ENCODE measurements at regions not wholly inside any gene's neighbourhood (a gene's known extent, or its start where the extent isn't known, plus 50 kb on each side); places are given as distances from the start of the nearest gene placed in this dataset.

DNA sequence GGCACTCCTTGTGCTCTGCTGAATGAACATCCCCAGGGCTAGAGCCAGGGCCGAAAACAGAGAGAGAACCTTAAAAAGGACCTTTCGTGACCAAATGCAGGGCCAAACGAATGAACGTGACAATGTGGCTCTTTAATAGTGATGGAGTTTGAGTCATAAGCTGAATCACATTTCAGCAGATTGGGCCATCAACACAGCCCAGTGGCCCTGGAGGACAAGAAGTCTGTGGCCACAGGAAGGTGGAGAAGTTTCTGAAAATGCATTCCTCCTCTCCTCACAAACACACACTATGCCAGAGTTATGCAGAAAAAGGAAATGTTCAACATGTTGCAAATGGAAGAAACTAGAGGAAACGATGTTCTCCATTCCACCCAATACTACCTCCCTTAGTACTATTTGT is 415.8 kb downstream of the HRH4 start:
- DNase-seq: no peak

DNA sequence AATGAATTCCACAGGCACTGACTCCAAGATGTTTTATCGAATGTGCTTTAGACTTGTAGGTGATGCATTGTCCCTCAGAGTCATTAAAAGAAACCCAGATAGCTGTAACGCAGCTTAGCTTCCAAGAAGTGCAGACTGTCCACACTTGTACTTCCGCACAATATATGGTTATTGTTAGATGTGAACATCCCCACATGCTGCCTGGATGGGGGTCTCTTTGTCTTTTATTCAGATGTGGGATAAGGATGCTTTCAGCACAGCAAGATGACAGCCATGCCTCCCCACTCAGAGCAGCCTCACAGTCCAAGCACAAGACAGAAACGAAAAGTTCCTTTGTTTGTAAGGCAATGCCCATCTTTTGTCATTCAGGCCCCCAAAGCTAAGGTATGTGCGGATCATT is 416.6 kb downstream of the HRH4 start:
- peak in 1 of 56 donors; percentile 2 for DNase-seq

DNA sequence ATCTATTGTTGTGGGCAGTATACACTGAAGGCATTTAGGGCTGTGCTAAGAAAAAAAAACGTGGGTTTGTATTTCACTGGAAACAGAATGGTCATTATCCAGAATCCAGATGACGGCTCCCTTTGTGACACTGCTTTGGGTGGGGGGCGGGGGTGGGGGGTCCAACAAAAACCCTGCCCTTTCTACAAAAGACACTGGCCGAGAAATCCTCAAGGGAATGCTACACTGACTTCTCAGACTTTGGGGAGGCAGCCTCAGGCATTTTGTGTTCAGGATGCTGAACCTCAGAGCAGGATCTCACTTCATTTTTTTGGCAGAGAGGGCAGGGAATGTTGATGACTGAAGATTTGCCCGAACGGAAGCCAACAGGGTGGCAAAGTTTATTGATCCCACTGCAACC is 417.1 kb downstream of the HRH4 start:
- no peak for DNase-seq

- DNase-seq: peak in 3 of 56 donors; percentile 33 to 64 (median 62)
Observed at GRCh38 chr18:24878289-24878688, 417.9 kb downstream of the HRH4 start.

DNA sequence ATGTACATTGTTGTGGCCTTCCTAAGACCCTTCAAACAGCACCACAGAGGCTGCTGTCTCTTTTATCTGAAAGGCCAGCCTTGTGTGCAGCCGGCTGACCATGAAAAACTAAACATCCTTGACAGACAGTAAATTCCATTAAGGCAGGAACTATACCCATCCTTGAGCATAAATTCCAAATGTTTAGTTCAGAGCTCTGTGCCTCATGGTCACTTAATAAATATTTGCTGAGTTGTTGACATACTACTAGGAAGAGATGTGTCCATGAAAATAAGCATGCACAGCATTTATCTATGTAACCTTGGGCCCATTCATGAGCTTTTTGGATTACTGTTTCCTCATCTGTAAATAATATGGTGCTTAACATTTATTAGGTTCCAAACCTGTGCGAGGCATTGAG is 424.8 kb downstream of the HRH4 start:
- no peak for DNase-seq

GRCh38 chr18:24894880-24895279 is 434.4 kb downstream of the HRH4 start:
- DNase-seq: no peak

DNA sequence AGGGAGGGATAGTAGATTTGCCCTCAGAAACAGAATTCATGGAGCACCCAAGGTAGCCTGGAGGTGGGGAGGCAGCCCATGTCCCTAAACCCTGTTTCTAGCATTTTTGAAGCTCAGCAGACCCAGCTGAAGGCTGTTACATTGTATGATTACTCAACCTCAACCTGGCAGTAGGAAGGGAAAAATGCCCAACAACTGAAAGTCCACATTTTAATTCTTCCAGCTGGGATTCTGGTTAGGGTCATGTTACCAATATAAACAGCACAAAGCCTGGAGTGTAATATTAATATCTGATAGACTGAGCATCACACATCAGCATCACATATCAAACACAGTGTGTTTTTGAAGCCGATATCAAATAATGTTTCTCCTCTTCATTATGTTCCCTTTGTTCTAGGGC is 437.0 kb downstream of the HRH4 start:
- no peak for DNase-seq

- DNase-seq: no peak
Observed at GRCh38 chr18:24910221-24910620, 441.7 kb downstream of the ZNF521 start.

DNA sequence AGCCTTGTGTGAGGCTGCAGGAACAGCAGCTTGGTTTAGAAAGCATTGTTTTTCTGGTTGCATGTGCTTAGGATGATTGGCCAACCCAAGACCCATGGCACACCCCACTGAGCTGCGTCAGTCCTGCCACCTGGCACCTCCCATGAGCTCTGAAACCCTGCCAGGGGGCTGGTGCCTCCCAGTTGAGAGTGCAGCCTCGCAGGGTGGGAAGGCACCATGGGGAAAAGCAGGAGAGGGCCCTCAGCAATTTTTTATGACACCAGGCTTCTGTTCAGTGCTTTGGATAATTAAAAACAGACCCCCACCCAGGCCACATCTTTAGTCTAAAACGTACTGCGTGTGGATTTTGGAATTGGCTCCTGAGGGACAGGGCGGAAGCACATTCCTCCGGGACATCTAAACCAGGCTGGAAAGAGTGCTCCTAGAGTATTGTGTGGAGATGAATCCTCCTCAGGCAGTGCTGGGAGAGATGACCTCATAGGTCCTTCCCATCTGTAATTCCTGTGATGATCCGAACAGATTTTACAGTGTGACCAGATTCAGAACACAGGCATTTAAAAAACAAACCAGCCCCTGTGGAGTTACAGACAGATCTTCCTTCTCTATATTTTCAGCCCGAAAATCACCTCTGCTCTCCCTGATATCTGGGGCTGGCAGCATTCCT is 438.3 kb downstream of the ZNF521 start:
- DNase-seq: no peak

DNA sequence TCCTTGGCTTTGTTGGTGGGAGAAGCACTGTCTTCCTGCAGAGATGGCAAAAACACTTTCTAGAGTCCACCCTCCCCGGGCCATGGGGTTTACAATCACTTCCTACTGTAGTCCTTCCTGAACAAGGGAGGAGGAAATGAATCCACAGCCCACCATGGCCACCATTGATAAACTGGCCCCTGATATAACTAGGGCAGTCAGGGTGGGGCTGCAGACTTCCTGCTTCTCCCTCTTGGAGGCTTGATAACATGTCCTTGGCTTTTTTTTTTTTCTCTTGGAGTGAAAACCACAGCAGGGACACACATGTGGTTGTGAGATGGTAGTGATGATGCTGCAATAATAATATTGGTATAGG is 437.8 kb downstream of the ZNF521 start:
- no peak for DNase-seq

GRCh38 chr18:24914685-24915084 is 437.3 kb downstream of the ZNF521 start:
- no peak for DNase-seq

- DNase-seq: no peak
Observed at GRCh38 chr18:24915547-24915946, 436.4 kb downstream of the ZNF521 start.

DNA sequence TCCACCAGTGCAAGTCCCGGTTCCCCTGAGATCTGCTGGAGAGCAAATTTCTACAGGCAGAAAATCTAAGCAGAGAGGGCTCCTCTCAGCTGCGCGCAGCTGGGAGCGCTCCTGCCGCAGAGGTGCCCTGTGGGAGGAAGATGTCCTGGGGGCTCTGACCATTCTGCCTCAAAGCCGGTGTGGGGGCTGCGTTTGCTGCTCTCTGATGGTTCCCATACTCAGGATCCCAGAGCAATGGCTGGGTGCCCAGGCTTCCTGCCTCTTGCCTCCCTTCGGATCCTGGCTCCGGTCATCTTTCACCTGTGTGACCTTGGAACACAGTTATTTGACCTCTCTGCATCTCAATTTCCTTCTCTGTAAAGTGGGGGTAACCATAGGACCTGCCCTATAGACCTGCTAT is 434.2 kb downstream of the ZNF521 start:
- DNase-seq: no peak

DNA sequence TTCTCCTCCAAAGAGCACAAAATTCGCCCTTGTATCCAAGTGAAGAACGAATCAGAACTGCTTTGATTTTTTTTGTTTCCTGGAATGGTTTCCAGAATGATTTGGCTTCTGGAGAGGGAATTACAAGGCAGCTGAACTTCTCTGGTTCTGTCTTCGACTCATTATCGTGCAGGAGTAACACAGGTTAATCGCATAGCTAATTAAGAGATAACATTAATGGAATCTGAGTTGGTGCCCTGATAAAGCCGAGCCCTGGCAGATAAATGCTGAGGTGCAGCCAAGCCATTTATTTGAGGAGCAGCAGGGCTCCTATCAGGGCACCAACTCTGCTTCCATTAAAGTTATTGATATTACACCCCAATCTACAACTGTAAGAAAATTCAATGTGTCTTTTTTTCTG is 433.7 kb downstream of the ZNF521 start:
- no peak for DNase-seq

DNA sequence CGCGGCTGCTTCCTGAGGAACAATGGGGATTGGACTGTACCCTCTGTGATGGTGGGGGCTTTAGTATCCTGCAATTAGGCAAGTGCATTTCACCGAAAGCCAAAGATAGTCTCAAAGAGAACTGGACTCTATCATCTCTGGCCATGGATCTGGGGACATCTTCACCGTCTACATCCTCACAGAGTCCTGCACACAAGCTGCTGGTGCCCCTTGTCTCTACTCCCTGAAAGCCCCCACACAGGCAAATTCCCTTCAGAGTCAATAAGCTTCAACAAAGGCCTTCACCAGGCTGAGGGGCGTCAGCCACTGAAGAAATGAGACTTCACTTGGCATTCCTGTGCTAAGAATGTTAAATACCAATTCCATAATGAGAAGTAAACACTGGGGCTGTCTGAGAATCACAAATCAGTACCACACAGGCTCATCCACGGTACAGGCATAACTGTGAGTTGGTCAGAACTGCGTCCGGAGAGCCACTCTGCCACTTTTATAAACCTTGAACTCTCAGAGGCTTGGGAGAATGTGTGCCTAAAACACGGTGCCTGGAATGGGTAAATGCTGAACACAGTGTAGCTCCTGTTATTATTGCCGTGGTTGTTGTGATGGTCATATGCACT is 432.7 kb downstream of the ZNF521 start:
- DNase-seq: no peak

DNA sequence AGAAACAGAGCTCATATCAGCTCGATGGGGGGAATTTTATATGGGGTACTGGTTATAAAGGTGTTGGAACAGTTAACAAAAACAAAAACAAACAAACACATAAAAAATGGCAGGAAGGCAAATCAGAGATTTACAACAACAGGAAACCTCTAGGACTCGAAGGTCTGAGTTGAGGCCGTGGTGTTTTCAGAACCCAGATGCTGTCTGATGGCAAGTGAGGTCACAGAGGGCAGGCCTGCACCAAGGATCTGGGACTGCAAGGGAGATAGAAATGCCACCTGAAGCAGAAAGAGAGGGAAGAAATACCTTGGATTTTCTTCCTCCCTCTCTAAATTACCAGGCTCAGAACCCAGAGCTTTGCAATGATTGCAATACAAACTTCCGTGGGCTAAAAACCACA is 429.5 kb downstream of the ZNF521 start:
- DNase-seq: no peak

GRCh38 chr18:24923138-24923537 is 428.8 kb downstream of the ZNF521 start:
- DNase-seq: no peak

DNA sequence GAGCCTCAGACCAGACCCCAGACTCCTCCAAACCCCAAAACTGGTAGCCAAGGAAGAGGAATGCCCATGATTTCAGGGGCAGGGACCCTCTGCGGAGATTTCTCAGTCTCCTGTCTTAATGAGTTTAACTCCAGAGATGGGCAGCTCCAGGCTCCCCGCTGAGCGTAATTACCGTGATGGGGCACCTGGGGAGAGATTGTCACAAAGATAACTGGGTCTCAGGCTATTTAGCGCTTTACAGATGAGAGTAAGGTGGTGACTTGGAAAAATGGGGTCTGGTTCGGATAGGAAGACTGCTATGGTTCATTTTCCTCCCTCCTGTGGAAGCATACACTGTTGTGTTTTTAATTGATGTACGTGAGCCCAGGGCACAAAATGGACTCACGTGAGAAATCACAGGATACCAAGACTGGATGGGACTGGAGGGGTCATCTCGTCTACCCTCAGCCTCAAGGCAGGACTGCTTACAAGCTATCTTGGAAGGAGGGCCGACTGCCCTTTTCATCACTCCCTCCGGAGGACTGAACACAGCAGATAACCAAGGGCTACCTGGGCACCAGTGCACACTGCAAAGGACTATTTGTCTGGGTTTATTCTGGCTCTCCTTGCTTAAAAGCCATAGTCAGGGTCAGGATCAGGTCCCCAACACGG is 427.8 kb downstream of the ZNF521 start:
- no peak for DNase-seq

GRCh38 chr18:24926649-24927048 is 425.3 kb downstream of the ZNF521 start:
- DNase-seq: no peak

- DNase-seq: no peak
Observed at GRCh38 chr18:24928301-24928878, 423.6 kb downstream of the ZNF521 start.

DNA sequence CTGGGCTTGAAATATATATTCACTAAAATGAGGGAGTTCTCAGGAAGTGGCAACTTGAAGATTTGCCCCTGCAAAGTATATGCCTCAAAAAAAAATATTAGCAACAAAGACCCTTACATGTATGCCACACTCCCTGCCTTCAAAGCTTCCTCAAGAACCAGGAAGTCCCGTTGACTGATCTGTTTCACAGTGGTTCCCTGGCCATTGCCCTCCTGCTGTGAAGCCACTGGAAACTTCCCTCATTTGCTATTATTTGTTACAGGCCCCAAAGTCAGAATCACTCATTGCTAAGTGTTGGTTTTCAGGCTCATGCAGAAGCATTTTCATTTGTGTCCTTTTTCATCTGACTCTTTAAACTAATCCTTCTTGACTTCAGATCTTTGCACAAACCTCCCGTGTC is 421.5 kb downstream of the ZNF521 start:
- no peak for DNase-seq

DNA sequence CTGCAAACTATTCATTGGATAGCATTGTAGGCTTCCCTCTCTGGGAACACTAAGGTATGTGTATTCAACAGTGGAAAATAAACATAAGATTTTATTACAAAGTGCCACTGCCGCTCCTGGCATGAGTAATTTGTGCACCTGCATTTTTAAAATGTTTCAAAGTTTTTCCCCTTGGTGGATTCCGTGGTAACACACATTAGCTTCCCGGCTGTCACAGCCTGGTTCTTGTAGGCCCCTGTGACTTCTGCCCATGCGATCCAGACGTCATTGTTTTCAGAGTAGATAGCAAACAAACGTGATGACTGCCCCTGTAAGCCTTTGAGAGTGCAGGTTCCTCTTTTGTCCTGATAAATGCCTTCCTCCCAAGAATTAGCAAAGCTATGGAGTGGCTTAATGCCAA is 421.0 kb downstream of the ZNF521 start:
- DNase-seq: no peak

DNA sequence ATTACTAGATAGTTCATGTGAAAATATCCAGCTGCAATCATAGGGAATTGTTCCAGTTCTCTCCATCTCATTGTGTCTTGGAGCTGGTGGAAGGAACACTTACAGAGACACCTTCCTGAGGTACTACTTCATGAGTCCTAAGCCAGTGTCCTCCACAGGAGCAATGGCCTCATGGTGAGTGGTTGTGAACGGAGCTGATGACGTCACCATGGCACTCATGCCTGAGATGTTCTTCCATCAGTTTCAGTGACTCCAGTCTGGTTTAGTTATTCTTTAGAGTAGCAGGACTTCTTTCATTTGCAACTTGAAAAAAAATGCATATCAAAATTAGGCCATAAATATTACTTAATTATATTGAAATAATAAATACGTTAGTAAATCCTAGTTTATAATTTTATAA is 418.6 kb downstream of the ZNF521 start:
- no peak for DNase-seq
